Renal cortex interstitium (tissue), 11 donors: ENCODE measurements at regions not wholly inside any gene's neighbourhood (a gene's known extent, or its start where the extent isn't known, plus 50 kb on each side); places are given as distances from the start of the nearest gene placed in this dataset.

Experiments
- DNase-seq, 11 donors: peaks; one replicate each; pipeline ENCODE4 v3.0.0-alpha.2; 2013; ENCODE audit warnings: low read depth in 9 of 11, low spot score in 4 of 11; ENCODE audit errors: extremely low read depth in 1 of 11

DNA sequence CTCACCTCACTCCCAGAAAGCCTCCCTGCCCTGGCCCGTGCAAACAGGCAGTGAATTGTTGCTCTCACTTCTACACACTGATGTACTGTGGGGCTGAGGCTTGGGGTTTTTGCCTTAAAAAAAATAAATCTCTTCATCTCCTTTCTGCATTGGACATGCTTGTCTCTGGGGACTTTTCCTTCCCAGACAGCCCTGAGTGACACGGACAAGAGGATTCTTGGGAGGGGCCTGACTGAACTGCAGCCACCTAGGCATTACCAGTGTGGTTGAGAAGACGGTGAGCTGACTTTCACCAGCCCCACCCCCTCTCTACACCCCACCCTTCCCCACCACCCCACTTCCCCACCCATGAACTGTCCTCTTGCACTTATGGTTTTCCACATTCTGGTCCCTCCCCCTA is 51.6 kb upstream of the PARP11 start:
- no peak for DNase-seq

DNA sequence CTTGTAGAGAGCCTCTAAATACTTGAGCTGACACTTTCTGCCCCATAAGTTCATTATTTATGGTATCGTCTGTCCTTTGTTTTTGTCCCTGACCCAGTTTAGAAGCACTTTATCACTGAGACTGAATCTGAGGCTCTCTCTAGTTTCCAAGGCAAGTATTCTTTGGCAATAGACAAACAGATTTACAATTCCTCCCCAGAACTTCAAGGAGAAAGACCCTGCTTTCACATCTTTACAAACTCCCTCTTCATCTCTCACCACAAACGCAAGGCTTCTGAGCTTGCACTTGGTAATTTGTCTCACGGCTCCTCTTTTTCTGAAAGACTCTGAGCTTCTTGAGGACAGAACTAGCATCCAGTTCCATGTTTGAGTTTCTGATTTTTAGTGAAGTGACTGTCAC is 49.8 kb upstream of the PARP11 start:
- no peak for DNase-seq
